Peyer's patch (tissue), 4 donors: ENCODE measurements at regions not wholly inside any gene's neighbourhood (a gene's known extent, or its start where the extent isn't known, plus 50 kb on each side); places are given as distances from the start of the nearest gene placed in this dataset.

ENCODE experiments used
- CTCF ChIP-seq, 6 experiments: fragments of 450-650 bp in 4 of 6; fragments of 200-600 bp in 2 of 6; sonication (generic) in 1 of 6; IDR thresholded peaks; one replicate each; pipeline ENCODE4 v1.5.1; 2017 to 2019; ENCODE audit warnings: antibody characterized with exemption in 6 of 6, mild to moderate bottlenecking in 3 of 6, moderate library complexity in 1 of 6
- POLR2A ChIP-seq, 2 donors: fragments of 450-650 bp; IDR thresholded peaks; one replicate each; pipeline ENCODE4 v1.5.1; 2017; ENCODE audit warnings: antibody characterized with exemption in 2 of 2, mild to moderate bottlenecking in 2 of 2, moderate library complexity in 2 of 2

- TF ChIP-seq CTCF (IDR thresholded peaks at IDR 0.05) (no peak), POLR2A (IDR thresholded peaks at IDR 0.05) (no peak)
These were observed 83.2 kb upstream of the EIF5 start for GRCh38 chr14:103250874-103251273.
